ENCODE measurements at regions not wholly inside any gene's neighbourhood (a gene's known extent, or its start where the extent isn't known, plus 50 kb on each side); places are given as distances from the start of the nearest gene placed in this dataset.

DNA sequence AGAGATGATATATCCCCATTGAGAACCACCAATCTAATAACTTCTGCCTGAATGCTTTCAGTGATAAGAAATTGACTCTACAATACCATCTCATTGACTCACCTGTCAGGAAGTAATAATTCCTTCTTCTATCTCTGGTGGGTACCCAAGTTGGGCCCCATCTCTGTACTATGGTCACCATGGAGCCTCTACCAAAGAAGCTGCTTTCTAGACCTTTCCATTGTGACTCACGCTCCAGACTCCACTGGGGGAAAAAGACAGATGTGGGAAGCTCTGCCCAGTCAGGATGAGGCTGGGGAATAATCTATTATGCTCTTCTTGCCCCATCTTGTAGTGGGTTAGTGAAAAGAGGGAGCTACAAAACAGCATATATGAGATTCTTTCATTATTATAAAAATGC lies 100.4 kb downstream of the COPRS start:
- Histone ChIP-seq H3K27ac (no peak overlapping the region), H3K9me3 (ENCODE audit: low read depth) (no peaks in the 10 kb centered on the region), H3K4me2 (ENCODE audit: unreplicated experiment) (no peak overlapping the region), H3F3A (ENCODE audit: insufficient read depth) (peaks cover 14% of the 10 kb centered on the region), H2AFZ (no peak overlapping the region), H3K9me2 (ENCODE audit: insufficient read depth) (no peaks in the 10 kb centered on the region), H3K4me1 (ENCODE audit: insufficient read depth) (peaks cover 38% of the 10 kb centered on the region), H4K20me1 (ENCODE audit: insufficient read depth) (no peaks in the 10 kb centered on the region), H3K79me2 (ENCODE audit: insufficient read depth) (no peaks in the 10 kb centered on the region), H3K9ac (no peak overlapping the region), H3K27me3 (replicated peaks; ENCODE audit: insufficient read depth) (no peaks in the 10 kb centered on the region), H3K36me3 (ENCODE audit: low read depth) (no peaks in the 10 kb centered on the region), H3K4me3 (no peak overlapping the region)
- DNase-seq, result peak; percentile 64
- TF ChIP-seq EZH2phosphoT487 (IDR thresholded peaks at IDR 0.05; ENCODE audit: insufficient read depth, low read depth) (no peak), EZH2 (IDR thresholded peaks at IDR 0.05; ENCODE audit: insufficient read depth, poor library complexity, severe bottlenecking) (no peak)
- in situ Hi-C loops (cut with MboI), result no loop called here
- 72 to 90% methylated on average over 1 of the region's 1 CpG for WGBS, 2 experiments (ENCODE audit: low coverage in 1 of 2, low lambda C conversion rate in 2 of 2, missing lambda C conversion rate in 2 of 2)

- Histone ChIP-seq H3K9ac (no peak overlapping the region), H3K27ac (no peak overlapping the region), H3K4me1 (ENCODE audit: insufficient read depth) (peaks cover 40% of the 10 kb centered on the region), H3K4me3 (no peak overlapping the region), H4K20me1 (ENCODE audit: insufficient read depth) (no peaks in the 10 kb centered on the region), H3K27me3 (replicated peaks; ENCODE audit: insufficient read depth) (no peaks in the 10 kb centered on the region), H3K9me2 (ENCODE audit: insufficient read depth) (no peaks in the 10 kb centered on the region), H3K9me3 (ENCODE audit: low read depth) (no peaks in the 10 kb centered on the region), H2AFZ (no peak overlapping the region), H3K79me2 (ENCODE audit: insufficient read depth) (no peaks in the 10 kb centered on the region), H3F3A (ENCODE audit: insufficient read depth) (peaks cover 18% of the 10 kb centered on the region), H3K36me3 (ENCODE audit: low read depth) (no peaks in the 10 kb centered on the region), H3K4me2 (ENCODE audit: unreplicated experiment) (no peak overlapping the region)
- in situ Hi-C loops (cut with MboI), result no loop called here
- 69 to 79% methylated on average over 2 of the region's 2 CpGs for WGBS, 2 experiments (ENCODE audit: low coverage in 1 of 2, low lambda C conversion rate in 2 of 2, missing lambda C conversion rate in 2 of 2)
- no peak for DNase-seq
- no peak for TF ChIP-seq EZH2phosphoT487 (IDR thresholded peaks at IDR 0.05; ENCODE audit: insufficient read depth, low read depth)
- TF ChIP-seq EZH2 (IDR thresholded peaks at IDR 0.05; ENCODE audit: insufficient read depth, poor library complexity, severe bottlenecking), result no peak
These were observed 101.9 kb downstream of the COPRS start for GRCh38 chr17:31757097-31757496.

DNA sequence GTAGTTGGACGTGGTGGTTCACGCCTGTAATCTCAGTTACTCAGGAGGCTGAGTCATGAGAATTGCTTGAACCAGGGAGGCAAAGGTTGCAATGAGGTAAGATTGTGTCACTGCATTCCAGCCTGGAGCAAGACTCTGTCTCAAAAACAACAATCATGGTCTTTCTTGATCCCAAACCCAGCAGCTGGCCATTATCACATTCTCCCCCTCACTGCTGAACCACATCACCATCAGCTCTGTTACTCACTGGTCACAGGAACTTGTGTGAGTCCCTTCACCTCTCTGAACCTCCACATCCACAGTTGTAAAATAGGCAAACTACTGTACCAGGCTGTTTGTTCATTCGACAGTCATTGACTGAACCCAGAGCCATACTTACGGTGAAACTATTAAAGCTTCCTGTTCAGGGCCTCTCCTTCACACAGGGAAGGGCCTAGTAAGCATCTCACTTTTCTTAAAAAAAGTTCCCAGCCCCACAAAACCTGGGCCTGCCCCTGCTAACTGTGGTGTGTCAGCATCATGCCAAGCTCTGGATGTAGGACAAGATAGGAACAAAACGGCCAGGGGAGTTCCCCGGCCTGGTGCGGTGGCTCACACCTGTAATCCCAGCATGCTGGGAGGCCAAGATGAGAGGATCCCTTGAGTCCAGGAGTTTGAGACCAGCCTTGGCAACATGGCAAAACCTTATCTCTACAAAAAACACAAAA lies 104.7 kb downstream of the COPRS start:
- H3K9me3 ChIP-seq (ENCODE audit: low read depth), result no peaks in the 10 kb centered on the region
- H3K9ac ChIP-seq, result peak overlapping the region; percentile 47
- DNase-seq, result peak; percentile 79
- no peak overlapping the region for H3K4me2 ChIP-seq (ENCODE audit: unreplicated experiment)
- peaks cover 25% of the 10 kb centered on the region for H3K4me1 ChIP-seq (ENCODE audit: insufficient read depth)
- no peaks in the 10 kb centered on the region for H3K36me3 ChIP-seq (ENCODE audit: low read depth)
- no peaks in the 10 kb centered on the region for H4K20me1 ChIP-seq (ENCODE audit: insufficient read depth)
- in situ Hi-C loops (cut with MboI), result no loop called here
- 31 to 39% methylated on average over 7 of the region's 7 CpGs for WGBS, 2 experiments (ENCODE audit: low coverage in 1 of 2, low lambda C conversion rate in 2 of 2, missing lambda C conversion rate in 2 of 2)
- no peaks in the 10 kb centered on the region for H3K27me3 ChIP-seq (replicated peaks; ENCODE audit: insufficient read depth)
- no peak overlapping the region for H3K4me3 ChIP-seq
- H3K27ac ChIP-seq, result peak overlapping the region; percentile 75
- H3K79me2 ChIP-seq (ENCODE audit: insufficient read depth), result no peaks in the 10 kb centered on the region
- peak overlapping the region; percentile 32 for H2AFZ ChIP-seq
- H3K9me2 ChIP-seq (ENCODE audit: insufficient read depth), result no peaks in the 10 kb centered on the region
- H3F3A ChIP-seq (ENCODE audit: insufficient read depth), result peaks cover 19% of the 10 kb centered on the region
- TF ChIP-seq EZH2phosphoT487 (IDR thresholded peaks at IDR 0.05; ENCODE audit: insufficient read depth, low read depth), result no peak
- no peak for TF ChIP-seq EZH2 (IDR thresholded peaks at IDR 0.05; ENCODE audit: insufficient read depth, poor library complexity, severe bottlenecking)

- H2AFZ ChIP-seq, result no peak overlapping the region
- H3K9me2 ChIP-seq (ENCODE audit: insufficient read depth), result no peaks in the 10 kb centered on the region
- no peaks in the 10 kb centered on the region for H3K36me3 ChIP-seq (ENCODE audit: low read depth)
- no peaks in the 10 kb centered on the region for H3K9me3 ChIP-seq (ENCODE audit: low read depth)
- in situ Hi-C loops (cut with MboI), result no loop called here
- H3K4me2 ChIP-seq (ENCODE audit: unreplicated experiment), result no peak overlapping the region
- no peaks in the 10 kb centered on the region for H4K20me1 ChIP-seq (ENCODE audit: insufficient read depth)
- H3K9ac ChIP-seq, result no peak overlapping the region
- H3K4me1 ChIP-seq (ENCODE audit: insufficient read depth), result peaks cover 17% of the 10 kb centered on the region; the same call in 1 of the 2 replicates
- 100% methylated on average over 2 of the region's 2 CpGs for WGBS, 2 experiments (ENCODE audit: low coverage in 1 of 2, low lambda C conversion rate in 2 of 2, missing lambda C conversion rate in 2 of 2)
- no peaks in the 10 kb centered on the region for H3K27me3 ChIP-seq (replicated peaks; ENCODE audit: insufficient read depth)
- no peaks in the 10 kb centered on the region for H3K79me2 ChIP-seq (ENCODE audit: insufficient read depth)
- H3K27ac ChIP-seq, result no peak overlapping the region
- H3F3A ChIP-seq (ENCODE audit: insufficient read depth), result peaks cover 19% of the 10 kb centered on the region
- TF ChIP-seq EZH2phosphoT487 (IDR thresholded peaks at IDR 0.05; ENCODE audit: insufficient read depth, low read depth) (no peak), EZH2 (IDR thresholded peaks at IDR 0.05; ENCODE audit: insufficient read depth, poor library complexity, severe bottlenecking) (no peak)
- DNase-seq, result no peak
- no peak overlapping the region for H3K4me3 ChIP-seq
These were observed 106.0 kb downstream of the COPRS start for GRCh38 chr17:31753011-31753410.
